Natural killer cell treated with Interleukin-12 subunit alpha and Interleukin-12 subunit beta and Interleukin-15 and Interleukin-18, amount 100 ng/mL, for 72 hours (primary cell): ENCODE measurements at regions not wholly inside any gene's neighbourhood (a gene's known extent, or its start where the extent isn't known, plus 50 kb on each side); places are given as distances from the start of the nearest gene placed in this dataset.

Experiments
- ATAC-seq, 2 donors: fragments of 150-1000 bp; cut with Tn5 transposase in 1 of 2; sonication (Bioruptor Pico), chemical (Tn5 transposase) in 1 of 2; 2 replicates each; pipeline ENCODE4 v1.10.0; 2021
- DNase-seq: peaks from one replicate; pipeline ENCODE4 v3.0.0; 2022; ENCODE audit warnings: low spot score
- H3K27ac Mint-ChIP-seq, 2 donors: 1 replicate in 1 of 2; 2 replicates in 1 of 2; pipeline ENCODE4 v1.8.0; 2022; ENCODE audit warnings: mixed read lengths in 2 of 2, mild to moderate bottlenecking in 1 of 2, moderate library complexity in 1 of 2
- H3K27me3 Mint-ChIP-seq, 2 donors: 1 replicate in 1 of 2; 2 replicates in 1 of 2; pipeline ENCODE4 v1.8.0; 2022; ENCODE audit warnings: mixed read lengths in 2 of 2
- H3K36me3 Mint-ChIP-seq: one replicate; pipeline ENCODE4 v1.8.0; 2022; ENCODE audit warnings: mixed read lengths
- H3K4me1 Mint-ChIP-seq, 2 donors: 1 replicate in 1 of 2; 2 replicates in 1 of 2; pipeline ENCODE4 v1.8.0; 2022; ENCODE audit warnings: low read depth in 2 of 2, mixed read lengths in 2 of 2, mild to moderate bottlenecking in 1 of 2
- H3K4me3 Mint-ChIP-seq: one replicate; pipeline ENCODE4 v1.8.0; 2022; ENCODE audit warnings: mixed read lengths
- H3K9me3 Mint-ChIP-seq: 2 replicates; pipeline ENCODE4 v1.8.0; 2022; ENCODE audit warnings: mixed read lengths

DNA sequence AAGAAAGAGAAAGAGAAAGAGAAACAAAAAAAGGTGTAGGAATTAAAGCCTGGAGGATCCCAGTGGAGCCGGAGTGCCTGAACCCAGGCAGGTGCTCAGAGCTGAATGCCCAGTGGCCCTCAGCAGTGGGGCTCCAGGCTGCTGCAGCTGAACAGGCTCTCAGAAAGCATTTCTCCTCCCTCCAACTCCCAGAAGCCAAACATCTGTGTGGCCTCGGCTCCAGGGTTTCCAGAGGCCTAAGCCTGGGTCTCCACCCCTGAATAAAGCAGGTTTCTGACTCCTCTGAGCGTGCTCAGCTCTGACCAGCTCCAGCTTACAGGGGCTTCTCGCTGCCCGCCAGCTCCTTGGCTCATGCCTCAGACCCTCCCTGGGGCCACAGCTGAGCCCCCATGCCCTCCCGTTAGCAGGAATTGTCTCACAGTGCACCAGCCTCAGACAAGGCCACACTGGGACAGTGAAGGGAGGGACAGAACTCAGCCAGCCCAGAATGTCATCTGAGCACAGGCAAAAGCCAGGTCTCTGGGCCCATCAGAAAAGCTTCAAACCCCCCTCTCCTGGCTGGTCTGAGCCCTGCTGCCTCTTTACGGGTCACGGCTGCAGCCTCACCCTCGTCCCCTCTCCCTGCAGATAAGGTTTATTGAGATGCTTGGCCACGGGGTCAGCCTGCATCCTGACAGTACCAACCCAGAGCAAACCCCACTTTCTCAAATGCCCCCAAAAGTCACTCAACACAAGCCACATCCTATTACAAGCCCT is 114.4 kb upstream of the PPP1R26 start:
- Mint-ChIP-seq H3K4me3 (no peak overlapping the region), H3K27ac (no peak overlapping the region), H3K4me1 (peaks cover 0 to 1% of the 10 kb centered on the region in 2 donors), H3K9me3 (no peaks in the 10 kb centered on the region), H3K36me3 (no peaks in the 10 kb centered on the region), H3K27me3 (no peaks in the 10 kb centered on the region)
- ATAC-seq, result peak in 1 of 2 donors; percentile 8
- DNase-seq, result no peak

DNA sequence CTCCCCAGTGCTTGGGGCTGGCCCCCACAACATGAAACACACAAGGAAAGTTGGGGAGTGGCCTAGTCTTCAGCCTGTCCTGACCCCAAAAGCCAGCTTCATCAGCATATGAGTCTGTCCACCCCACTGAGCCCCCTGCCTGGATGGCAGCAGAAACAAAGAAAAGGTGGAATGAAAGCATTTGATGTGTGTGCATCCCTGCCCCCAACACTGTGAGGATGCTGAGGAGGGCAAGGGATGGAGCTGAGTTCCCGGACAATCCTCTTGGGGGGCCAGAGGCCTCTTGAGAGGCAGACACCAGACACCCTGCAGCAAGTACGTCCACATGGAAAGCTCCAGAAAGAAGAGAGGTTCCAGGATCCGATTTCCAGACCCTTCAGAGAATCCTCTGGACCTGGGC is 113.5 kb upstream of the PPP1R26 start:
- H3K4me1 Mint-ChIP-seq, result no peaks in the 10 kb centered on the region
- H3K36me3 Mint-ChIP-seq, result no peaks in the 10 kb centered on the region
- ATAC-seq, result no peak
- no peak overlapping the region for H3K4me3 Mint-ChIP-seq
- no peak for DNase-seq
- H3K27ac Mint-ChIP-seq, result no peak overlapping the region
- H3K27me3 Mint-ChIP-seq, result no peaks in the 10 kb centered on the region
- no peaks in the 10 kb centered on the region for H3K9me3 Mint-ChIP-seq

DNA sequence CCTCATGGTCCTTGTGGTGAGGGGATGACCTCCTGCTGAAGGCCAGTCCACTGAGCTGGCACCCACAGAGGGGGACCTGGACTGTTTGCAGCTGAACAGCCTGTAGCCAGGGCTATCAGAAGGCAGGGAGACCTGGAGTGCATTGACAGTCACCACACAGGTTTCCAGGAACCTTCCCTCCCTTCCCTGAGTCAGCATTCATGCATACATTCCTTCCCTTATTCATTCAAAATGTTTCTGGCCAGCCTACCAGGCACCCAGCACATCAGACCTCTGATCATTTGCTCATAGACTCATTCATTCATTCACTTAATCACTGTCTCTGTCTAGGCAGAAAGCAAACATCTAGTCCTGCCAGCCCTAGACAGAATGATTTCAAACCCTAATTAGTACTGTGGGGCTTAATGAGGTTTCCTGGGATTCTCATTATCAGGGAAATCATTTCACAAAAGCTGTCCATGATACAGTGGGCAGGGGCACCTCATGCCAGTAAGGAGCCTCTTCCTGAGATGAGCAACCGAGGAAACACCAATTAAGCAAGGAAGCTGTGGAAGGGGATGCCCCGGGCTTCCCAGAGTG is 110.1 kb upstream of the PPP1R26 start:
- H3K36me3 Mint-ChIP-seq, result no peaks in the 10 kb centered on the region
- H3K27me3 Mint-ChIP-seq, result no peaks in the 10 kb centered on the region
- ATAC-seq, result no peak
- H3K9me3 Mint-ChIP-seq, result no peaks in the 10 kb centered on the region
- H3K4me1 Mint-ChIP-seq, result no peaks in the 10 kb centered on the region
- DNase-seq, result no peak
- no peak overlapping the region for H3K27ac Mint-ChIP-seq
- no peak overlapping the region for H3K4me3 Mint-ChIP-seq

- no peak overlapping the region for H3K27ac Mint-ChIP-seq
- H3K9me3 Mint-ChIP-seq, result no peaks in the 10 kb centered on the region
- H3K4me3 Mint-ChIP-seq, result no peak overlapping the region
- H3K27me3 Mint-ChIP-seq, result no peaks in the 10 kb centered on the region
- H3K4me1 Mint-ChIP-seq, result no peaks in the 10 kb centered on the region
- no peak for ATAC-seq
- no peak for DNase-seq
- no peaks in the 10 kb centered on the region for H3K36me3 Mint-ChIP-seq
Observed at GRCh38 chr9:135370411-135371375, 108.9 kb upstream of the PPP1R26 start.

- no peaks in the 10 kb centered on the region for H3K27me3 Mint-ChIP-seq
- no peak for DNase-seq
- no peak overlapping the region for H3K4me3 Mint-ChIP-seq
- H3K36me3 Mint-ChIP-seq, result no peaks in the 10 kb centered on the region
- no peaks in the 10 kb centered on the region for H3K4me1 Mint-ChIP-seq
- no peak overlapping the region for H3K27ac Mint-ChIP-seq
- ATAC-seq, result no peak
- H3K9me3 Mint-ChIP-seq, result no peaks in the 10 kb centered on the region
Observed at GRCh38 chr9:135371535-135371934, 108.0 kb upstream of the PPP1R26 start.

- no peak overlapping the region for H3K27ac Mint-ChIP-seq
- DNase-seq (no peak), ATAC-seq (no peak)
- H3K27me3 Mint-ChIP-seq, result no peaks in the 10 kb centered on the region
- H3K9me3 Mint-ChIP-seq, result no peaks in the 10 kb centered on the region
- no peaks in the 10 kb centered on the region for H3K4me1 Mint-ChIP-seq
- H3K4me3 Mint-ChIP-seq, result no peak overlapping the region
- H3K36me3 Mint-ChIP-seq, result no peaks in the 10 kb centered on the region
Observed at GRCh38 chr9:135372036-135372435, 107.5 kb upstream of the PPP1R26 start.

- no peaks in the 10 kb centered on the region for H3K36me3 Mint-ChIP-seq
- no peaks in the 10 kb centered on the region for H3K27me3 Mint-ChIP-seq
- H3K4me3 Mint-ChIP-seq, result no peak overlapping the region
- no peak for DNase-seq
- H3K27ac Mint-ChIP-seq, result no peak overlapping the region
- H3K4me1 Mint-ChIP-seq, result no peaks in the 10 kb centered on the region
- no peak for ATAC-seq
- no peaks in the 10 kb centered on the region for H3K9me3 Mint-ChIP-seq
Observed at GRCh38 chr9:135372501-135373008, 107.0 kb upstream of the PPP1R26 start.

DNA sequence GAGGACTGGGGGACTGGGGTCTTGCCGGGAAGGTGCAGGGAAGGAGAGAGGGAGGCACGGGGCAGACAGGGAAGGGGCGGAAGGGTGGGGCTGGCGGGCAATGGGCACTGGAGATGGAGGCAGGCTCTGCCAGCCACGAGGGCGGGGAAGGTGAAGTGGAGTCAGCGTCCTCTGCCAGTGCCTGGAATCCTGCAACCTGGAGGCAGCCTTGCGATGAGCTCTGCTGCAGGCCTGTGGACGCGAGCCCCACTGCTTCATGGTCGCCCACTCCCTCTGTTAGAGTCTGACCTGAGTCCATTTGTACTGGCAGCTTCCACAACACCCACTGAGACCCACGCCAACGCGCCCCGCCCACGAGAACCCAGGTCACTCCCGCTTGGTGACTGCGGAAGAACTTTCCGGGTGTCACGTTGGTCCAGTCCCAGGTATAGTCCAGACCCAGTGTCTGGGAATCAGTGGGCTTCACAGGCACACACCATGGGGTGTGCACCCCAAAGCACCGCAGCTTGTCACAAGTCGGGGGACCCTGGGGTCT is 106.4 kb upstream of the PPP1R26 start:
- Mint-ChIP-seq H3K4me3 (no peak overlapping the region), H3K27me3 (no peaks in the 10 kb centered on the region), H3K36me3 (no peaks in the 10 kb centered on the region), H3K27ac (no peak overlapping the region), H3K4me1 (no peaks in the 10 kb centered on the region), H3K9me3 (no peaks in the 10 kb centered on the region)
- ATAC-seq (no peak), DNase-seq (no peak)

DNA sequence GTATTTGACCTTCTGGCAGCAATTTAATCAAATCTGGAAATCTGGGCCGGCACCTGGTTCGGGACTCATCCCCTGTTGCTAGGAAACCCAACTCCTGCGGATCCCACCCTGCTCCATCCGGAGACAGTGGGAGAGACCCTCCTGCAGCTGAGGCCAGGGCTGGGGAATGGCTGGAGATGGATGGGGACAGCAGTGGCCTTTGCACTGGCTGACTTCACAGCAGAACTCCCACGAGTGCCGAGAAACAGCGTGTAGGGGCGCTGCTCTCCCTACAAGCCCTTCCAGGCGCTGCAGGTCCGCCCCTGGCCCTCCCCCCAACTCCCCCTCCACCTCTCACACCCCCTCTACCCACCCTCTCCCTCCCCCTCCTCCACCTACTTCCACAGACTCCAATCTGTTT is 105.8 kb upstream of the PPP1R26 start:
- Mint-ChIP-seq H3K27me3 (no peaks in the 10 kb centered on the region), H3K27ac (no peak overlapping the region), H3K9me3 (no peaks in the 10 kb centered on the region), H3K36me3 (no peaks in the 10 kb centered on the region), H3K4me3 (no peak overlapping the region), H3K4me1 (no peaks in the 10 kb centered on the region)
- no peak for DNase-seq
- ATAC-seq, result no peak

DNA sequence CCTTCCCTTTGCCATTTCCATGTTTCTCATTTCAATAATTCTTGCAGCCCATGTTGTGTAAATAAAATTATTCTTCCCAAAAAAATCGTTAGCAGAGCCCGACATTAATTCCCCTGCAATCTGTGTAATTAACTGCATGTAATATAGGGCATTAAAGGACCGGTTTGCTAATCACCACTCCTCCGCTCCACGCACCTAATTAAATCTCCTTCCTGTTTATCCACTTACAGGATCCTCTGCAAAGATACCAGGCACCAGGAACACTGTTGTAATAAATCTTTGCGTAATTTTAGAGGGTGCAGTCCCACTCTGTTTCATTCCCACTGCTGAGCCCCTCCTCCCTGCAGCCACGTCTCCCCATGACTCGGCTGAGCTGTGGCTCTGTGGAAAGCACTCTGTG is 105.0 kb upstream of the PPP1R26 start:
- no peak overlapping the region for H3K4me3 Mint-ChIP-seq
- no peak for ATAC-seq
- H3K36me3 Mint-ChIP-seq, result no peaks in the 10 kb centered on the region
- no peaks in the 10 kb centered on the region for H3K9me3 Mint-ChIP-seq
- no peaks in the 10 kb centered on the region for H3K4me1 Mint-ChIP-seq
- no peaks in the 10 kb centered on the region for H3K27me3 Mint-ChIP-seq
- no peak for DNase-seq
- H3K27ac Mint-ChIP-seq, result no peak overlapping the region

DNA sequence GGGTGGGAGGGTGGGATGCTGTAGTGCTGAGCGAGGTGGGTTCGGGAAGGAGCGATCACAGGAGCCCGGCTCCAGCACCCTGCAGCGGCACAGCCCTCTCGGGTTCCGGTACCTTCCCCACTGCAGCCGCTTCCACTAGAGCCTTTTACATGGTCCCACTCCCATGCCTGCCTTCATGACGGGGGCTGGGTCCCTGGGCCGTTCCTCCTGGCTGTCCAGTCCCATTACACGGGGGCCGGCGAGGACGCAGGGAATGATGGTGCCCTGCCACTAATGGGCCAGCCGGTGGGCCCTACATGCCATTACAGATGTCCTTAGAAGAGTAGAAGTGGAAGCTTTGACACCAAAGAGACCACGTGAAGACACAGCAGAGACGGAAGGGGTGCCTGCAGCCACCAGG is 104.6 kb upstream of the PPP1R26 start:
- Mint-ChIP-seq H3K36me3 (no peaks in the 10 kb centered on the region), H3K4me3 (no peak overlapping the region), H3K4me1 (no peaks in the 10 kb centered on the region), H3K27me3 (no peaks in the 10 kb centered on the region), H3K9me3 (no peaks in the 10 kb centered on the region), H3K27ac (no peak overlapping the region)
- DNase-seq (no peak), ATAC-seq (no peak)

GRCh38 chr9:135376511-135377265 is 102.9 kb upstream of the PPP1R26 start:
- Mint-ChIP-seq H3K9me3 (no peaks in the 10 kb centered on the region), H3K27me3 (no peaks in the 10 kb centered on the region), H3K36me3 (no peaks in the 10 kb centered on the region), H3K4me3 (no peak overlapping the region), H3K27ac (no peak overlapping the region), H3K4me1 (no peaks in the 10 kb centered on the region)
- DNase-seq (no peak), ATAC-seq (no peak)

GRCh38 chr9:135377431-135377830 is 102.2 kb upstream of the PPP1R26 start:
- Mint-ChIP-seq H3K27me3 (no peaks in the 10 kb centered on the region), H3K9me3 (no peaks in the 10 kb centered on the region), H3K4me1 (no peaks in the 10 kb centered on the region), H3K27ac (no peak overlapping the region), H3K4me3 (no peak overlapping the region), H3K36me3 (no peaks in the 10 kb centered on the region)
- DNase-seq (no peak), ATAC-seq (no peak)
